Endothelial cell of umbilical vein (primary cell): ENCODE measurements at regions not wholly inside any gene's neighbourhood (a gene's known extent, or its start where the extent isn't known, plus 50 kb on each side); places are given as distances from the start of the nearest gene placed in this dataset.

Experiments used
- EZH2 ChIP-seq: IDR thresholded peaks from 2 replicates; pipeline ENCODE4 v1.6.1; 2012; ENCODE audit warnings: borderline replicate concordance, low read depth, mild to moderate bottlenecking, moderate library complexity, low read length, inconsistent platforms; ENCODE audit not compliant: severe bottlenecking
- FOS ChIP-seq: IDR thresholded peaks from 2 replicates; pipeline ENCODE4 v1.6.1; 2011; ENCODE audit warnings: mild to moderate bottlenecking, low read length, moderate library complexity, borderline replicate concordance; ENCODE audit not compliant: insufficient read depth
- MAX ChIP-seq: IDR thresholded peaks from 2 replicates; pipeline ENCODE4 v1.6.1; 2011; ENCODE audit not compliant: insufficient read depth, insufficient read length

DNA sequence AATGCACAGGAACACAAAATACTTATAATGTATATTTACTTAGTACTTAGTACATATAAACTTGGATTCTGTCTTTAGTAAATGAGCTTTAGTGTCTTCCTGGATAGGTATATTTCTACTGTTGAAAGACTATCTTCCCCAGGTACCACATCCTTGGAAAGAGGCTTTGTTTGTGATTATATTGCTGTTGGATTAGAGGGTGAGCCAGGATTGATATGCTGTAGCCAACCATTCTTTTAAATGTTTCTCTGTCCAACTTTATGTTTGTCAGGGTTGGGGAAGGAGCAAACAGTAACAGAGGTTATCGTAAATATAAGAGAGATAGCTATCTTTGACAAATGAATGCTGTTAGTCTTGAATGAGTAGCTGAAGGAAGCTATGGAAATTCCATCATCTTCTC is 213.2 kb downstream of the SPRY1 start:
- TF ChIP-seq EZH2 (no peak), FOS (no peak), MAX (no peak)
